HepG2 (cell line): ENCODE measurements at regions not wholly inside any gene's neighbourhood (a gene's known extent, or its start where the extent isn't known, plus 50 kb on each side); places are given as distances from the start of the nearest gene placed in this dataset.
A peak's percentile ranks its signal among the peaks of the same experiment; 100 is the strongest.

Experiments
- CREB1 ChIP-seq, 2 experiments: fragments of 450-650 bp in 1 of 2; IDR thresholded peaks; 2 replicates each; pipeline ENCODE4 v1.6.1; 2016 to 2017; ENCODE audit warnings: control low read depth in 1 of 2, mild to moderate bottlenecking in 1 of 2, missing compliant biosample characterization in 1 of 2, missing genetic modification characterization in 1 of 2
- HNRNPLL ChIP-seq: fragments of 200-400 bp; formaldehyde crosslinking; IDR thresholded peaks from 2 replicates; pipeline ENCODE4 v1.6.1; 2017; ENCODE audit warnings: mild to moderate bottlenecking, low read depth, low read length; ENCODE audit not compliant: poor library complexity, severe bottlenecking
- KAT7 ChIP-seq: IDR thresholded peaks from 2 replicates; pipeline ENCODE4 v1.6.1; 2018; ENCODE audit warnings: borderline replicate concordance, missing compliant biosample characterization
- MYNN ChIP-seq: sonication (generic); formaldehyde crosslinking; IDR thresholded peaks from 2 replicates; pipeline ENCODE4 v1.4.0; 2020; ENCODE audit warnings: mild to moderate bottlenecking, low read depth, missing genetic modification reagents
- TP53 ChIP-seq: sonication (generic); formaldehyde crosslinking; conservative IDR thresholded peaks from 2 replicates; pipeline ENCODE4 v1.4.0; 2020; ENCODE audit warnings: missing genetic modification reagents
- U2AF1 ChIP-seq: fragments of 200-400 bp; formaldehyde crosslinking; optimal IDR thresholded peaks from 2 replicates; pipeline ENCODE3; 2017; ENCODE audit warnings: mild to moderate bottlenecking, low read depth, low read length
- ZNF569 ChIP-seq: sonication (generic); formaldehyde crosslinking; IDR thresholded peaks from 2 replicates; pipeline ENCODE4 v1.5.0; 2020; ENCODE audit warnings: mild to moderate bottlenecking, missing genetic modification reagents, moderate library complexity, borderline replicate concordance
- ZNF749 ChIP-seq: sonication (generic); formaldehyde crosslinking; IDR thresholded peaks from 2 replicates; pipeline ENCODE4 v1.8.0; 2022; ENCODE audit warnings: mild to moderate bottlenecking, missing genetic modification reagents, moderate library complexity, borderline replicate concordance
- TF ChIP-seq, protein P1 (sequence below): sonication (generic); formaldehyde crosslinking; IDR thresholded peaks from 2 replicates; pipeline ENCODE4 v1.9.0; 2021; ENCODE audit warnings: mild to moderate bottlenecking, missing genetic modification reagents
- TF ChIP-seq, protein P2 (sequence below): sonication (generic); formaldehyde crosslinking; IDR thresholded peaks from 2 replicates; pipeline ENCODE4 v1.4.0; 2020; ENCODE audit warnings: missing genetic modification reagents
- TF ChIP-seq, protein P3 (sequence below): sonication (generic); formaldehyde crosslinking; IDR thresholded peaks from 2 replicates; pipeline ENCODE4 v1.5.1; 2020; ENCODE audit warnings: mild to moderate bottlenecking, moderate library complexity, missing genetic modification reagents
- TF ChIP-seq, protein P4 (sequence below): sonication (generic); formaldehyde crosslinking; IDR thresholded peaks from 2 replicates; pipeline ENCODE4 v1.4.0; 2020; ENCODE audit warnings: missing genetic modification reagents
- TF ChIP-seq, protein P5 (sequence below): sonication (generic); formaldehyde crosslinking; IDR thresholded peaks from 2 replicates; pipeline ENCODE4 v1.9.0; 2021; ENCODE audit warnings: missing genetic modification reagents, borderline replicate concordance

DNA sequence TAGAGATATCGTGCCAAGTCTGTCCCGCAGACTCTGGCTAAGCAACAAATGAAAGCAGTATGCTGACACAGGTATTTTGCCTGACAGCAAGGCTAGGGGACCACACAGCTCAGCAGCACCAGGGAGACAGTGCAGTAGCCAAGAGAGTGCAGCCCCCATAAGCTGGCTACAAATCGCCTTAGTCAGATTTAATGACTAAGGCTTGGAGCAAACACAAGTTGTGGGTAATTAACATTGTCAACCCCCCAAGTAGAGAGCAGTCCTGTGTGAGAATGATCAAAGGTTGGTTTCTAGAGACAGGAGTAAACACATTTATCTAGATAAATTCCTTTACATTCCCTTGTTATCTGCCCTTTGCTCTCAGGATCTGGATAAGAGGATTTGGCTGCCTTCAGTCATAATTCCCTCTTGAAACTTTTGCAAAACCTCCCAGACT is 1434.5 kb upstream of the CDH6 start (continued):
- TF ChIP-seq, protein P1, sequence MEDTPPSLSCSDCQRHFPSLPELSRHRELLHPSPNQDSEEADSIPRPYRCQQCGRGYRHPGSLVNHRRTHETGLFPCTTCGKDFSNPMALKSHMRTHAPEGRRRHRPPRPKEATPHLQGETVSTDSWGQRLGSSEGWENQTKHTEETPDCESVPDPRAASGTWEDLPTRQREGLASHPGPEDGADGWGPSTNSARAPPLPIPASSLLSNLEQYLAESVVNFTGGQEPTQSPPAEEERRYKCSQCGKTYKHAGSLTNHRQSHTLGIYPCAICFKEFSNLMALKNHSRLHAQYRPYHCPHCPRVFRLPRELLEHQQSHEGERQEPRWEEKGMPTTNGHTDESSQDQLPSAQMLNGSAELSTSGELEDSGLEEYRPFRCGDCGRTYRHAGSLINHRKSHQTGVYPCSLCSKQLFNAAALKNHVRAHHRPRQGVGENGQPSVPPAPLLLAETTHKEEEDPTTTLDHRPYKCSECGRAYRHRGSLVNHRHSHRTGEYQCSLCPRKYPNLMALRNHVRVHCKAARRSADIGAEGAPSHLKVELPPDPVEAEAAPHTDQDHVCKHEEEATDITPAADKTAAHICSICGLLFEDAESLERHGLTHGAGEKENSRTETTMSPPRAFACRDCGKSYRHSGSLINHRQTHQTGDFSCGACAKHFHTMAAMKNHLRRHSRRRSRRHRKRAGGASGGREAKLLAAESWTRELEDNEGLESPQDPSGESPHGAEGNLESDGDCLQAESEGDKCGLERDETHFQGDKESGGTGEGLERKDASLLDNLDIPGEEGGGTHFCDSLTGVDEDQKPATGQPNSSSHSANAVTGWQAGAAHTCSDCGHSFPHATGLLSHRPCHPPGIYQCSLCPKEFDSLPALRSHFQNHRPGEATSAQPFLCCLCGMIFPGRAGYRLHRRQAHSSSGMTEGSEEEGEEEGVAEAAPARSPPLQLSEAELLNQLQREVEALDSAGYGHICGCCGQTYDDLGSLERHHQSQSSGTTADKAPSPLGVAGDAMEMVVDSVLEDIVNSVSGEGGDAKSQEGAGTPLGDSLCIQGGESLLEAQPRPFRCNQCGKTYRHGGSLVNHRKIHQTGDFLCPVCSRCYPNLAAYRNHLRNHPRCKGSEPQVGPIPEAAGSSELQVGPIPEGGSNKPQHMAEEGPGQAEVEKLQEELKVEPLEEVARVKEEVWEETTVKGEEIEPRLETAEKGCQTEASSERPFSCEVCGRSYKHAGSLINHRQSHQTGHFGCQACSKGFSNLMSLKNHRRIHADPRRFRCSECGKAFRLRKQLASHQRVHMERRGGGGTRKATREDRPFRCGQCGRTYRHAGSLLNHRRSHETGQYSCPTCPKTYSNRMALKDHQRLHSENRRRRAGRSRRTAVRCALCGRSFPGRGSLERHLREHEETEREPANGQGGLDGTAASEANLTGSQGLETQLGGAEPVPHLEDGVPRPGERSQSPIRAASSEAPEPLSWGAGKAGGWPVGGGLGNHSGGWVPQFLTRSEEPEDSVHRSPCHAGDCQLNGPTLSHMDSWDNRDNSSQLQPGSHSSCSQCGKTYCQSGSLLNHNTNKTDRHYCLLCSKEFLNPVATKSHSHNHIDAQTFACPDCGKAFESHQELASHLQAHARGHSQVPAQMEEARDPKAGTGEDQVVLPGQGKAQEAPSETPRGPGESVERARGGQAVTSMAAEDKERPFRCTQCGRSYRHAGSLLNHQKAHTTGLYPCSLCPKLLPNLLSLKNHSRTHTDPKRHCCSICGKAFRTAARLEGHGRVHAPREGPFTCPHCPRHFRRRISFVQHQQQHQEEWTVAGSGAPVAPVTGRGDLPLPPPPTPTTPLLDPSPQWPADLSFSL (CRISPR knock-in tag), result peak; percentile 74; the same call in 1 of the 2 replicates
- TF ChIP-seq KAT7 (CRISPR knock-in tag), result no peak
- no peak for TF ChIP-seq TP53 (CRISPR knock-in tag)
- TF ChIP-seq, protein P2, sequence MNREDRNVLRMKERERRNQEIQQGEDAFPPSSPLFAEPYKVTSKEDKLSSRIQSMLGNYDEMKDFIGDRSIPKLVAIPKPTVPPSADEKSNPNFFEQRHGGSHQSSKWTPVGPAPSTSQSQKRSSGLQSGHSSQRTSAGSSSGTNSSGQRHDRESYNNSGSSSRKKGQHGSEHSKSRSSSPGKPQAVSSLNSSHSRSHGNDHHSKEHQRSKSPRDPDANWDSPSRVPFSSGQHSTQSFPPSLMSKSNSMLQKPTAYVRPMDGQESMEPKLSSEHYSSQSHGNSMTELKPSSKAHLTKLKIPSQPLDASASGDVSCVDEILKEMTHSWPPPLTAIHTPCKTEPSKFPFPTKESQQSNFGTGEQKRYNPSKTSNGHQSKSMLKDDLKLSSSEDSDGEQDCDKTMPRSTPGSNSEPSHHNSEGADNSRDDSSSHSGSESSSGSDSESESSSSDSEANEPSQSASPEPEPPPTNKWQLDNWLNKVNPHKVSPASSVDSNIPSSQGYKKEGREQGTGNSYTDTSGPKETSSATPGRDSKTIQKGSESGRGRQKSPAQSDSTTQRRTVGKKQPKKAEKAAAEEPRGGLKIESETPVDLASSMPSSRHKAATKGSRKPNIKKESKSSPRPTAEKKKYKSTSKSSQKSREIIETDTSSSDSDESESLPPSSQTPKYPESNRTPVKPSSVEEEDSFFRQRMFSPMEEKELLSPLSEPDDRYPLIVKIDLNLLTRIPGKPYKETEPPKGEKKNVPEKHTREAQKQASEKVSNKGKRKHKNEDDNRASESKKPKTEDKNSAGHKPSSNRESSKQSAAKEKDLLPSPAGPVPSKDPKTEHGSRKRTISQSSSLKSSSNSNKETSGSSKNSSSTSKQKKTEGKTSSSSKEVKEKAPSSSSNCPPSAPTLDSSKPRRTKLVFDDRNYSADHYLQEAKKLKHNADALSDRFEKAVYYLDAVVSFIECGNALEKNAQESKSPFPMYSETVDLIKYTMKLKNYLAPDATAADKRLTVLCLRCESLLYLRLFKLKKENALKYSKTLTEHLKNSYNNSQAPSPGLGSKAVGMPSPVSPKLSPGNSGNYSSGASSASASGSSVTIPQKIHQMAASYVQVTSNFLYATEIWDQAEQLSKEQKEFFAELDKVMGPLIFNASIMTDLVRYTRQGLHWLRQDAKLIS (CRISPR knock-in tag), result no peak
- TF ChIP-seq CREB1 (IDR thresholded peaks at IDR 0.05), result no peak
- peak; percentile 58 for TF ChIP-seq CREB1 (CRISPR knock-in tag; IDR thresholded peaks at IDR 0.05)
- TF ChIP-seq HNRNPLL, result no peak
- TF ChIP-seq, protein P3, sequence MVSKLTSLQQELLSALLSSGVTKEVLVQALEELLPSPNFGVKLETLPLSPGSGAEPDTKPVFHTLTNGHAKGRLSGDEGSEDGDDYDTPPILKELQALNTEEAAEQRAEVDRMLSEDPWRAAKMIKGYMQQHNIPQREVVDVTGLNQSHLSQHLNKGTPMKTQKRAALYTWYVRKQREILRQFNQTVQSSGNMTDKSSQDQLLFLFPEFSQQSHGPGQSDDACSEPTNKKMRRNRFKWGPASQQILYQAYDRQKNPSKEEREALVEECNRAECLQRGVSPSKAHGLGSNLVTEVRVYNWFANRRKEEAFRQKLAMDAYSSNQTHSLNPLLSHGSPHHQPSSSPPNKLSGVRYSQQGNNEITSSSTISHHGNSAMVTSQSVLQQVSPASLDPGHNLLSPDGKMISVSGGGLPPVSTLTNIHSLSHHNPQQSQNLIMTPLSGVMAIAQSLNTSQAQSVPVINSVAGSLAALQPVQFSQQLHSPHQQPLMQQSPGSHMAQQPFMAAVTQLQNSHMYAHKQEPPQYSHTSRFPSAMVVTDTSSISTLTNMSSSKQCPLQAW (CRISPR knock-in tag), result peak; percentile 44; the same call in 1 of the 2 replicates
- no peak for TF ChIP-seq MYNN (CRISPR knock-in tag)
- TF ChIP-seq ZNF749 (CRISPR knock-in tag), result no peak
- TF ChIP-seq ZNF569 (CRISPR knock-in tag), result no peak
- no peak for TF ChIP-seq U2AF1
- TF ChIP-seq, protein P4, sequence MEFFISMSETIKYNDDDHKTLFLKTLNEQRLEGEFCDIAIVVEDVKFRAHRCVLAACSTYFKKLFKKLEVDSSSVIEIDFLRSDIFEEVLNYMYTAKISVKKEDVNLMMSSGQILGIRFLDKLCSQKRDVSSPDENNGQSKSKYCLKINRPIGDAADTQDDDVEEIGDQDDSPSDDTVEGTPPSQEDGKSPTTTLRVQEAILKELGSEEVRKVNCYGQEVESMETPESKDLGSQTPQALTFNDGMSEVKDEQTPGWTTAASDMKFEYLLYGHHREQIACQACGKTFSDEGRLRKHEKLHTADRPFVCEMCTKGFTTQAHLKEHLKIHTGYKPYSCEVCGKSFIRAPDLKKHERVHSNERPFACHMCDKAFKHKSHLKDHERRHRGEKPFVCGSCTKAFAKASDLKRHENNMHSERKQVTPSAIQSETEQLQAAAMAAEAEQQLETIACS, result no peak
- TF ChIP-seq, protein P5, sequence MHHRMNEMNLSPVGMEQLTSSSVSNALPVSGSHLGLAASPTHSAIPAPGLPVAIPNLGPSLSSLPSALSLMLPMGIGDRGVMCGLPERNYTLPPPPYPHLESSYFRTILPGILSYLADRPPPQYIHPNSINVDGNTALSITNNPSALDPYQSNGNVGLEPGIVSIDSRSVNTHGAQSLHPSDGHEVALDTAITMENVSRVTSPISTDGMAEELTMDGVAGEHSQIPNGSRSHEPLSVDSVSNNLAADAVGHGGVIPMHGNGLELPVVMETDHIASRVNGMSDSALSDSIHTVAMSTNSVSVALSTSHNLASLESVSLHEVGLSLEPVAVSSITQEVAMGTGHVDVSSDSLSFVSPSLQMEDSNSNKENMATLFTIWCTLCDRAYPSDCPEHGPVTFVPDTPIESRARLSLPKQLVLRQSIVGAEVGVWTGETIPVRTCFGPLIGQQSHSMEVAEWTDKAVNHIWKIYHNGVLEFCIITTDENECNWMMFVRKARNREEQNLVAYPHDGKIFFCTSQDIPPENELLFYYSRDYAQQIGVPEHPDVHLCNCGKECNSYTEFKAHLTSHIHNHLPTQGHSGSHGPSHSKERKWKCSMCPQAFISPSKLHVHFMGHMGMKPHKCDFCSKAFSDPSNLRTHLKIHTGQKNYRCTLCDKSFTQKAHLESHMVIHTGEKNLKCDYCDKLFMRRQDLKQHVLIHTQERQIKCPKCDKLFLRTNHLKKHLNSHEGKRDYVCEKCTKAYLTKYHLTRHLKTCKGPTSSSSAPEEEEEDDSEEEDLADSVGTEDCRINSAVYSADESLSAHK (CRISPR knock-in tag), result no peak
